ENCODE measurements at regions not wholly inside any gene's neighbourhood (a gene's known extent, or its start where the extent isn't known, plus 50 kb on each side); places are given as distances from the start of the nearest gene placed in this dataset.
"Not testable (repeated sequence)": the region's sequence is repeated elsewhere in the genome, so short reads cannot be mapped to it uniquely, and the experiment has no call there.

DNA sequence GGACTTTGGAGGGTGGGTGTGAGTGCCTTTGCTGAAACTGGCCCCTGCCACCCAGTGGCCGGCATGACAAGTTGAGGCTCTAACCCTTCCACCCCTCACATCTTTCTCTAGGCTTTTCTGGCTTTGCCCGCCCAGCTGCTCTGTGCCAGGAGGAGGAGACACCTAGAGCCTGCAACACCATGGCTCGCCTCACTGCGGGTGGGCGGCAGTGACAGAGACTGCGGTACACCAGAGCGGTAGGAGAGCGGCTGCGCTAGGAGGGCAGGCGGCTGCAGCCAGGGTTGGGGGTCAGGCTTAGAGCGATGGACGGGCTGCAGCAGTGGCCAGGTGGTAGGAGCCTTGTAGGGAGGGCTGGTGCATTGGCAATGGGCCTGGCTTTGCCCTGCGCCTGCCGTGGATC, 1556.9 kb downstream of the RPIA start:
- H3K4me2 ChIP-seq (ENCODE audit: low read length); ATAC-seq; H3F3A ChIP-seq (ENCODE audit: low read length, unreplicated experiment); H3K36me3 ChIP-seq (ENCODE audit: low read depth, low read length); H4K20me1 ChIP-seq (ENCODE audit: low read length); H2AFZ ChIP-seq (ENCODE audit: low read length); H3K27ac ChIP-seq (ENCODE audit: low read length); H3K4me3 ChIP-seq (ENCODE audit: low read length); BruUV-seq (replicated peaks); H3K4me1 ChIP-seq (ENCODE audit: insufficient read depth, low read length); DNase-seq; intact Hi-C loops (cut with micrococcal nuclease); POLR2A ChIA-PET (ENCODE audit: unreplicated experiment); H3K9ac ChIP-seq (ENCODE audit: low read length); H3K79me2 ChIP-seq (ENCODE audit: low read length); H3K9me2 ChIP-seq (replicated peaks; ENCODE audit: low read length); H3K27me3 ChIP-seq (ENCODE audit: low read length); H3K9me3 ChIP-seq (ENCODE audit: low read length); CTCF ChIA-PET: not testable (repeated sequence)

DNA sequence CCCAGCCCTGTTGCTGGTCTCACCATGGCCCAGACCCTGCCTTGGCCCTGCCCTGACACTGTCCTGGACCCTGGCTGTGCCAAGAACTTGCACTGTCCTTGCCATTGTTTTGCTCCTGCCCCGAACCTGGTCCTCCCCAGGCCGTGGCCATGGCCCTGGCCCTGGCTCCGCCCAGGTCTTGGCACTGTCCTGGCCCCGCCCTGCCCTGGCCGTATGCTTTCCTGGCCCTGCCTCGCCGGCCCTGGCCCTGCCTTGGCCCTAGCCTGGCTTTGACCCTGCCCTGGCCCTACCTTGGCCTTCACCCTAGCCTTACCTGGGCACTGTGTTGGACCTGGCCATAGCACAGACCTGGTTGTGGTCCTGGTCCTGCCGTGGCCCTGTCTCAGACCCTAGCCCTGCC, 1558.9 kb downstream of the RPIA start:
- H3K27ac ChIP-seq (ENCODE audit: low read length); H4K20me1 ChIP-seq (ENCODE audit: low read length); H3K36me3 ChIP-seq (ENCODE audit: low read depth, low read length); intact Hi-C loops (cut with micrococcal nuclease); H3K9me3 ChIP-seq (ENCODE audit: low read length); CTCF ChIA-PET; H3K9me2 ChIP-seq (replicated peaks; ENCODE audit: low read length); DNase-seq; ATAC-seq; H3F3A ChIP-seq (ENCODE audit: low read length, unreplicated experiment); H2AFZ ChIP-seq (ENCODE audit: low read length); H3K4me3 ChIP-seq (ENCODE audit: low read length); H3K4me1 ChIP-seq (ENCODE audit: insufficient read depth, low read length); H3K9ac ChIP-seq (ENCODE audit: low read length); H3K4me2 ChIP-seq (ENCODE audit: low read length); POLR2A ChIA-PET (ENCODE audit: unreplicated experiment); H3K79me2 ChIP-seq (ENCODE audit: low read length); H3K27me3 ChIP-seq (ENCODE audit: low read length); BruUV-seq (replicated peaks): not testable (repeated sequence)

DNA sequence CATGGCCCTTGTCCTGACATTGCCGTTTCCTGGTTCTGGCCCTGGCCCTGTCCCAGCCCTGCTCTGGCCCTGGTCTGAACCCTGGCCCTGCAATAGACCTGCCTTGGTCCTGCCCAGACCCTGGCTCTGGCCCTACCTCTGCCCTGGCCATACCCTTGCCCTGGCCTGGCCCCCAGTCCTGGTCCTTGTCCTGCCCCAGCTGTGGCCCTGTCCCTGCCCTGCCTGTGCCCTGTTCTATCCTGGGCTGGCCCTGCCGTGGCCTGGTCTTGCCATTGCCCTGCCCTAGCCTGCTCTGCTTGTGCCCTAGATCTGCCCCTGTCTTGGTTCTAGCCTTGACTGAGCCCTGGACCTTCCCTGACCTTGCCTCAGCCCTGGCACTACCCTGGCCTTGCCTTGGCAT, 1560.1 kb downstream of the RPIA start:
- H3K4me1 ChIP-seq (ENCODE audit: insufficient read depth, low read length); ATAC-seq; H3K79me2 ChIP-seq (ENCODE audit: low read length); H3K4me2 ChIP-seq (ENCODE audit: low read length); CTCF ChIA-PET; POLR2A ChIA-PET (ENCODE audit: unreplicated experiment); H3F3A ChIP-seq (ENCODE audit: low read length, unreplicated experiment); H3K9me3 ChIP-seq (ENCODE audit: low read length); H2AFZ ChIP-seq (ENCODE audit: low read length); H3K4me3 ChIP-seq (ENCODE audit: low read length); H4K20me1 ChIP-seq (ENCODE audit: low read length); DNase-seq; H3K27me3 ChIP-seq (ENCODE audit: low read length); intact Hi-C loops (cut with micrococcal nuclease); H3K27ac ChIP-seq (ENCODE audit: low read length); BruUV-seq (replicated peaks); H3K9me2 ChIP-seq (replicated peaks; ENCODE audit: low read length); H3K36me3 ChIP-seq (ENCODE audit: low read depth, low read length); H3K9ac ChIP-seq (ENCODE audit: low read length): not testable (repeated sequence)

DNA sequence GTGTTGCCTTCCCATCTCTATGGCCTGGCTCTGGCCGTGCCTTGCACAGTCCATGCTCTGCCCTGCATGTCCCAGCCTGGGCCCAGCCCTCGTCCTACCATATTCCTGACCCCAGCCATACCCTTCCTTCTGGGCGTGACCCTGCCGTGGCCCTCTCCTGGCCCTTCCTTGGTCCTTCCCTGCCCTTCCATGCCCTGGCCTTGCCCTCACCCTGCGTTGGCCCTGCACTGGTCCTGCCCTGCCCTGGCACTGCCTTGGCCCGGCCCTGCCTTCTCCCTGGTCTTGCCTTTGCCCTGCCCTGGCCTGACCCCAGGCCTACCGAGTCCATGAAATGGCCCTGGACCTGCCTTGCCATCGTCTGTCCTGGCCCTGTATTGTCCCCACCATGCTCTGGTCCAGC, 1561.8 kb downstream of the RPIA start:
- H2AFZ ChIP-seq (ENCODE audit: low read length); POLR2A ChIA-PET (ENCODE audit: unreplicated experiment): not testable (repeated sequence)

DNA sequence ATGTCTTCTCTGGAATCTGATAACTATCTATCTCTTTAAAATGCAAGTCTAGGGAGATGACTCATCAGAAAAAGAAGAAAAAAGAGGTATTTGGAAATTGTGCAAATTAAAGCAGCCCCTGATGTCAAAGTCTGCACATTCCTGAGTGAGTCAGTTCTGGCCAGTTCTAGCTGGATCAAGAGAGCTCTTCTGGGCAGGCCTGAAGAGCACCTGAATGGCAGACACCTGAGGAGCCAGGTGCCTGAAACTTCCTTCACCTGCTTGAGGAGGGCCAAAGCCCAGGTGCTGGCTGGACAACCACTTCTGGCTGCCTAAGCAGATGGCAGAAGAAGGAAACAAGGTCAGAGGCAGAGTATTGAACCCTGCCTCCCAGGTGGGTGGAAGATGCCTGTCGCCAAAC, 1575.4 kb downstream of the RPIA start:
- H3K9me2 ChIP-seq (replicated peaks; ENCODE audit: low read length); H4K20me1 ChIP-seq (ENCODE audit: low read length); ATAC-seq; DNase-seq; intact Hi-C loops (cut with micrococcal nuclease); BruUV-seq (replicated peaks); CTCF ChIA-PET; POLR2A ChIA-PET (ENCODE audit: unreplicated experiment); H3K4me2 ChIP-seq (ENCODE audit: low read length); H3F3A ChIP-seq (ENCODE audit: low read length, unreplicated experiment); H3K4me1 ChIP-seq (ENCODE audit: insufficient read depth, low read length); H3K9ac ChIP-seq (ENCODE audit: low read length); H3K27ac ChIP-seq (ENCODE audit: low read length); H3K9me3 ChIP-seq (ENCODE audit: low read length); H2AFZ ChIP-seq (ENCODE audit: low read length); H3K27me3 ChIP-seq (ENCODE audit: low read length); H3K4me3 ChIP-seq (ENCODE audit: low read length); H3K79me2 ChIP-seq (ENCODE audit: low read length); H3K36me3 ChIP-seq (ENCODE audit: low read depth, low read length): not testable (repeated sequence)

More for the DNA sequence above, 1561.8 kb downstream of the RPIA start:
- CTCF ChIA-PET; H4K20me1 ChIP-seq (ENCODE audit: low read length); BruUV-seq (replicated peaks); DNase-seq; intact Hi-C loops (cut with micrococcal nuclease); H3K9me3 ChIP-seq (ENCODE audit: low read length); H3K36me3 ChIP-seq (ENCODE audit: low read depth, low read length); H3K79me2 ChIP-seq (ENCODE audit: low read length); H3K27me3 ChIP-seq (ENCODE audit: low read length); H3K9ac ChIP-seq (ENCODE audit: low read length); H3K4me1 ChIP-seq (ENCODE audit: insufficient read depth, low read length); H3F3A ChIP-seq (ENCODE audit: low read length, unreplicated experiment); H3K4me2 ChIP-seq (ENCODE audit: low read length); H3K9me2 ChIP-seq (replicated peaks; ENCODE audit: low read length); H3K27ac ChIP-seq (ENCODE audit: low read length); ATAC-seq; H3K4me3 ChIP-seq (ENCODE audit: low read length): not testable (repeated sequence)

DNA sequence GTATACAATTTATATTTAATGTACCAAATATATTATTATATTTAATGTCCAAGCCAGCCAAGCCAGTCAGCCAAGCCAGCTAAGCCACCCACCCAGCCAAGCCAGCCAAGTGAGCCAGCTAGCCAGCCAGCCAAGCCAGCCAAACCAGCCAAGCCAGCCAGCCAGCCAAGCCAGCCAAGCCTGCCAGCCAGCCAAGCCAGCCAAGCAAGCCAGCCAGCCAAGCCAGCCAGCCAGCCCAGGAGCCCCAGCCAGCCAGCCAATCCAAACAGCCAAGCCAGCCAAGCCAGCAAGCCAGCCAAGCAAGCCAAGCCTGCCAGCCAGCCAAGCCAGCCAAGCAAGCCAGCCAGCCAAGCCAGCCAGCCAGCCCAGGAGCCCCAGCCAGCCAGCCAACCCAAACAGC, 1596.3 kb downstream of the RPIA start:
- H3K27ac ChIP-seq (ENCODE audit: low read length); DNase-seq; intact Hi-C loops (cut with micrococcal nuclease); H3K4me3 ChIP-seq (ENCODE audit: low read length); CTCF ChIA-PET; H2AFZ ChIP-seq (ENCODE audit: low read length); H3F3A ChIP-seq (ENCODE audit: low read length, unreplicated experiment); H3K9ac ChIP-seq (ENCODE audit: low read length); H3K9me3 ChIP-seq (ENCODE audit: low read length); BruUV-seq (replicated peaks); H4K20me1 ChIP-seq (ENCODE audit: low read length); H3K4me2 ChIP-seq (ENCODE audit: low read length); ATAC-seq; POLR2A ChIA-PET (ENCODE audit: unreplicated experiment); H3K27me3 ChIP-seq (ENCODE audit: low read length); H3K79me2 ChIP-seq (ENCODE audit: low read length); H3K4me1 ChIP-seq (ENCODE audit: insufficient read depth, low read length); H3K9me2 ChIP-seq (replicated peaks; ENCODE audit: low read length); H3K36me3 ChIP-seq (ENCODE audit: low read depth, low read length): not testable (repeated sequence)

DNA sequence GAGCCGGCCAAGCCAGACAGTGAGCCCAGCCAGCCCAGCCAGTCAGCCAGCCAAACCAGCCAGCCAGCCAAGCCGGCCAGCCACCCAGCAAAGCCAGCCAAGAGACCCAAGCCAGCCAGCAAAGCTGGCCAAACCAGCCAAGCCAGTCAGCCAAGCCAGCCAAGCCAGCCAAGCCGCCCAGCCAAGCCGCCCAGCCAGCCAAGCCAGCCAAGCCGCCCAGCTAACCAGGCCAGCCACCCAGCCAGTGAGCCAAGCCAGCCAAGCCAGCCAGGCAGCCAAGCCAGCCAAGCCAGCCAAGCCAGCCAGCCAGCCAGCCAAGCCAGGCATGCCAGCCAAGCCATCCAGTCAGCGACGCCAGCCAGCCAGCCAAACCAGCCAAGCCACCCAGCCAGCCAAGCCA, 1596.9 kb downstream of the RPIA start:
- H4K20me1 ChIP-seq (ENCODE audit: low read length); H3K27me3 ChIP-seq (ENCODE audit: low read length); POLR2A ChIA-PET (ENCODE audit: unreplicated experiment); DNase-seq; intact Hi-C loops (cut with micrococcal nuclease); H3K9ac ChIP-seq (ENCODE audit: low read length); H2AFZ ChIP-seq (ENCODE audit: low read length); ATAC-seq; H3K4me2 ChIP-seq (ENCODE audit: low read length); CTCF ChIA-PET; H3K36me3 ChIP-seq (ENCODE audit: low read depth, low read length); H3K79me2 ChIP-seq (ENCODE audit: low read length); H3F3A ChIP-seq (ENCODE audit: low read length, unreplicated experiment); BruUV-seq (replicated peaks); H3K4me1 ChIP-seq (ENCODE audit: insufficient read depth, low read length); H3K4me3 ChIP-seq (ENCODE audit: low read length); H3K9me2 ChIP-seq (replicated peaks; ENCODE audit: low read length); H3K9me3 ChIP-seq (ENCODE audit: low read length); H3K27ac ChIP-seq (ENCODE audit: low read length): not testable (repeated sequence)

Data from PC-3 (cell line).